ENCODE measurements at regions not wholly inside any gene's neighbourhood (a gene's known extent, or its start where the extent isn't known, plus 50 kb on each side); places are given as distances from the start of the nearest gene placed in this dataset.

DNA sequence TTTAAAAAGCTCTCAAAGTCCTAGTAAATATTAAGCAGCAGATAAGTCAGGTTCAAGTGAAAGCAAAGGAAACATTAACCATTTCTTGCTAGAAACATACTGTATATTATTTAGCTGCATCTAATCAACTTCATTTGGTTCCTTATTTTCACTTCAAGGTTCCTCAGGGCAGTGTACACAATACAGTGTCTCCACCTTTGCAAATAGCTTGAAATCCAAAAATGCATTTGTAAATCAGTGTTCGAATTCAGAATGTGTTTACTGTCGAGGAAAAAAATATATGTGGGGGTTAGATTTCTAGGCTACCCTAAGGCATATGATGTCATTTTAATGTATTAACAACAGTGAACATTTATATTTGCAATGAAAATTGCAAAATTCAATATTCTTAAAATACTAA, 436.0 kb downstream of the CETN3 start:
- TF ChIP-seq, protein P1, sequence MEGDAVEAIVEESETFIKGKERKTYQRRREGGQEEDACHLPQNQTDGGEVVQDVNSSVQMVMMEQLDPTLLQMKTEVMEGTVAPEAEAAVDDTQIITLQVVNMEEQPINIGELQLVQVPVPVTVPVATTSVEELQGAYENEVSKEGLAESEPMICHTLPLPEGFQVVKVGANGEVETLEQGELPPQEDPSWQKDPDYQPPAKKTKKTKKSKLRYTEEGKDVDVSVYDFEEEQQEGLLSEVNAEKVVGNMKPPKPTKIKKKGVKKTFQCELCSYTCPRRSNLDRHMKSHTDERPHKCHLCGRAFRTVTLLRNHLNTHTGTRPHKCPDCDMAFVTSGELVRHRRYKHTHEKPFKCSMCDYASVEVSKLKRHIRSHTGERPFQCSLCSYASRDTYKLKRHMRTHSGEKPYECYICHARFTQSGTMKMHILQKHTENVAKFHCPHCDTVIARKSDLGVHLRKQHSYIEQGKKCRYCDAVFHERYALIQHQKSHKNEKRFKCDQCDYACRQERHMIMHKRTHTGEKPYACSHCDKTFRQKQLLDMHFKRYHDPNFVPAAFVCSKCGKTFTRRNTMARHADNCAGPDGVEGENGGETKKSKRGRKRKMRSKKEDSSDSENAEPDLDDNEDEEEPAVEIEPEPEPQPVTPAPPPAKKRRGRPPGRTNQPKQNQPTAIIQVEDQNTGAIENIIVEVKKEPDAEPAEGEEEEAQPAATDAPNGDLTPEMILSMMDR (IDR thresholded peaks at IDR 0.05; ENCODE audit: borderline replicate concordance, extremely low read depth, insufficient read depth): no peak
- intact Hi-C loops (cut with DNase I): no loop called here

GRCh38 chr5:89972901-89973300, 436.7 kb downstream of the CETN3 start:
- intact Hi-C loops (cut with DNase I): no loop called here
- Histone ChIP-seq H3K9me3 (ENCODE audit: control insufficient read depth in 2 of 3, insufficient read depth in 1 of 3, low read length in 3 of 3) (no peaks in the 10 kb centered on the region), H3K27me3 (ENCODE audit: control insufficient read depth, insufficient read depth, low read length) (no peaks in the 10 kb centered on the region), H3K9ac (ENCODE audit: low read length in 3 of 3) (no peak overlapping the region), H3K4me3 (ENCODE audit: low read length in 3 of 3) (no peak overlapping the region), H3K36me3 (ENCODE audit: control insufficient read depth in 2 of 3, insufficient read depth in 3 of 3, low read length in 3 of 3) (no peaks in the 10 kb centered on the region), H3K4me1 (ENCODE audit: control insufficient read depth in 2 of 3, insufficient read depth in 2 of 3, low read depth in 1 of 3, low read length in 3 of 3) (no peaks in the 10 kb centered on the region), H3K27ac (ENCODE audit: low read depth in 2 of 2, low read length in 2 of 2) (no peak overlapping the region)
- DNase-seq: no peak
- TF ChIP-seq, protein P1 (IDR thresholded peaks at IDR 0.05; ENCODE audit: borderline replicate concordance, extremely low read depth, insufficient read depth): no peak
- FAIRE-seq: no peak

More for the DNA sequence above, 436.0 kb downstream of the CETN3 start:
- H3K4me1 ChIP-seq (ENCODE audit: control insufficient read depth in 2 of 3, insufficient read depth in 2 of 3, low read depth in 1 of 3, low read length in 3 of 3): no peaks in the 10 kb centered on the region
- H3K9ac ChIP-seq (ENCODE audit: low read length in 3 of 3): no peak overlapping the region
- no peaks in the 10 kb centered on the region for H3K9me3 ChIP-seq (ENCODE audit: control insufficient read depth in 2 of 3, insufficient read depth in 1 of 3, low read length in 3 of 3)
- H3K36me3 ChIP-seq (ENCODE audit: control insufficient read depth in 2 of 3, insufficient read depth in 3 of 3, low read length in 3 of 3): no peaks in the 10 kb centered on the region
- no peak overlapping the region for H3K4me3 ChIP-seq (ENCODE audit: low read length in 3 of 3)
- no peak overlapping the region for H3K27ac ChIP-seq (ENCODE audit: low read depth in 2 of 2, low read length in 2 of 2)
- no peaks in the 10 kb centered on the region for H3K27me3 ChIP-seq (ENCODE audit: control insufficient read depth, insufficient read depth, low read length)
- no peak for FAIRE-seq
- DNase-seq: no peak

DNA sequence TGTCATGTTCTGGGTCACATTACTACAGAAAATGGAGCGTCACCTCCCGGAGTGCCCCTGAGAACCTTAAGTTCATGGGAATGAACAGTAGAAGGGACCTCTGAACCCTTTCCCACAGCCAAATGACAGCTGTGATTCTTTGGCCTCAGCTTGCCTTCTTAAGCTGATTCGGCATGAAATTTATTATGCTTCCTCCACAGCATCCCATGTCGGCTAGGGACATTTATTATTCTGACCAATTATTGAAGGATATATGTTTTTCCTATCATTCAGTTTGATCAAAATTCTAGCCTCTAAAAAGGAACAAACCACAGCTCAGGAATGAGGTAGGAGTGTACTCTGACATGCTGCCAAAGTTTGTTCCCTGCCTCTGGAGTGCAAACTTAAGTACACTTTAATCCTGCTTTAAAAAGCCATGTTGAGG, 440.6 kb downstream of the CETN3 start:
- peak in 2 of 5 donors; percentile 42 to 73 for DNase-seq

More for the DNA sequence above, 440.6 kb downstream of the CETN3 start:
- intact Hi-C loops (cut with DNase I): no loop called here
- Histone ChIP-seq H3K4me3 (ENCODE audit: low read length in 3 of 3) (no peak overlapping the region), H3K4me1 (ENCODE audit: control insufficient read depth in 2 of 3, insufficient read depth in 2 of 3, low read depth in 1 of 3, low read length in 3 of 3) (no peaks in the 10 kb centered on the region), H3K9ac (ENCODE audit: low read length in 3 of 3) (no peak overlapping the region), H3K27ac (ENCODE audit: low read depth in 2 of 2, low read length in 2 of 2) (peak overlapping the region in 1 of 2 donors; percentile 7), H3K36me3 (ENCODE audit: control insufficient read depth in 2 of 3, insufficient read depth in 3 of 3, low read length in 3 of 3) (no peaks in the 10 kb centered on the region), H3K9me3 (ENCODE audit: control insufficient read depth in 2 of 3, insufficient read depth in 1 of 3, low read length in 3 of 3) (no peaks in the 10 kb centered on the region), H3K27me3 (ENCODE audit: control insufficient read depth, insufficient read depth, low read length) (no peaks in the 10 kb centered on the region)
- no peak for FAIRE-seq
- TF ChIP-seq, protein P1 (IDR thresholded peaks at IDR 0.05; ENCODE audit: borderline replicate concordance, extremely low read depth, insufficient read depth): no peak
